Kidney tubule cell (primary cell): ENCODE measurements at regions not wholly inside any gene's neighbourhood (a gene's known extent, or its start where the extent isn't known, plus 50 kb on each side); places are given as distances from the start of the nearest gene placed in this dataset.
"Not testable (repeated sequence)": the region's sequence is repeated elsewhere in the genome, so short reads cannot be mapped to it uniquely, and the experiment has no call there.

ENCODE experiments used
- DNase-seq: peaks from one replicate; pipeline ENCODE4 v3.0.0-alpha.2; 2018; ENCODE audit warnings: low spot score

DNA sequence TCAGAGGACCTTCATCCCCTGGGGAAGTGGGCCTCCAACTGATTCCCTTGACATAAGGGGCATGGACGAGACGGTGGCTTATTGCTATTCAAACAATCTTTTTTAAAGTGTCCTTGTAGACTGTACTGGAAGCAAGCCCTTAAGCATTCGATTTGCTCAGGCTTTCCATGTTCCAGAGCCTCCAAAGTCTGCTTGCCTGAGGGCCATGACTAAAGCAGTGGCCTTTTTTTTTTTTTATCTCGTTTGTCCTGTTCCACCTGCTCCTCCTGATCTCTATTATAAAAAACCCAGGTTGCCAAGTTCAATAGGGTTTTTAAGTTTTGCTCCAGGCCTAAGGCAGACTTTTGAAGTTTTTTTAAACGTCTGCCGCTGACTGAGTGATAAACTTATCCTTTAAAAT is 103.7 kb upstream of the AADAT start:
- DNase-seq, result no peak

DNA sequence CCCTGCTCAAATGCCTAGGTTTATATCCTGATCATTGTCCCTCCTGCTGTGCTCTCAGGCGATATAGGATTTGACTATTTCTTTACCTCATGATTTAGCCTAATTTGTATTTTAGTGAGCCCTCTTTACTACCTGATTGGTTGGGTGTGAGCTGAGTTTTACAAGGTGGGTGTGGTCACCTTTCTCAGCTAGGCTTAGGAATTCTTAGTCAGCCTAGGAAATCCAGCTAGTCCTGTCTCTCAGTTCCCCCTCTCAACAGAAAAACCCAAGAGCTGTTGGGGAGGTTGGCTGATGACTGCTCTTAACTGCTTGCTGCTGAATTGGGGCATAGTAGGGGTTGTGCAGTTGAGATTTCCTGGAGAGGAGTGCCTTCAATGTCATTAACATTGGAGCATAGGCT is 100.5 kb upstream of the AADAT start:
- DNase-seq, result no peak

DNA sequence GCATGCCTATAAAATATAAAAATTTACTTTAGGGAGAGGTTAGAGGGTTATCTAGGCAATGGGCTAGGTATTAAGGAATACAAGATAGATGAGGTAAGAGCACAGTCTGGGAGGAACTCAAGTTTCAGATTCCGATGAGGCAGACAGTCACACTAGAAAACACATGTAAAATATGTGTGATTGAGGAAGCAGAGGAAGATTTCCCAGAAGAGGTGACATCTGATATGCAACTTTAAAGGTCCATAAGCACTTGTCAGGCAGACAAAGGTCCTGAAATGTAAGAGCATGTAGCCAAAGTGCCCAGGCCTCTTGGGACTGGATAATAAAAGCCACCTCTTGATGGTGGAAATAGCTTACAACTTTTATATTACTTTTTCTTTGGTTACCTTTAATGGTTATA is 81.1 kb upstream of the AADAT start:
- no peak for DNase-seq

DNA sequence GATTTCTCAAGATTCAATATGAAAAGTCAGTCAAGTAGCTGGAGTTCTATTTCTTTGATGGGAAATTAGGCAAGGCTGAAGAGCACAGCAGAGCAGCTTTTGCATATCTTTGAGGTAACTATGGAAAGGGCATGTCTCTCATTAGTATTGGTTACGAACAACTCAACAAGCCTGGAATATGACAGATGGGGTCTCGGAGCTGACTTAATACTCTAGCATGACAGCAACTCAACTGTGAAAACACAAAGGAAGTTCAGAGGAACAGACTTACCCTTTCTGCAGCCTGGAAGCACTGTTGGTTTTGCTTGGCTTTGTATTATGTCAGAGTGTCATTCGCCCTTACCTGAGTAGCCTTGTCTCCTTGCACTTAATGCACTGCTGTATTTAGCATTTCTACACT is 79.9 kb upstream of the AADAT start:
- no peak for DNase-seq

DNA sequence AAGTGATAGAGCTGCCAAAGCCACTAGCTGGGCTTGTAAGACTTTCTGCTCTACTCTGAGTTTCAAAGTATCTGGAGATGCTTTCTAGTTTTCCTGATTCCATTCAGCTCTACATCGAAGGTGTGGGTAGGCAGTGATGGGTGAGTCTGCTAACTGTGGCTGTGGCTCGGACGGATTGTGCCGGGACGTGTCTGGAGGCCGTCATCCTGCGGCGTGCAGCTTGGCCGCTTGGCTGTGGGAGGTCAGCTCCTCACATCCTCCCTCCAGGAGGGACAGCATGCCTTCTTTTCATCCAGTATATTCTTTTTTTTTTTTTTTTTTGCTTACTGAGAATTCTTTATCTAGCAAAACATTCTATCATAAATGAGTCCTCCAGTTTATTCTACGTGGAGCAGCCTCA is 77.9 kb upstream of the AADAT start:
- DNase-seq, result no peak

DNA sequence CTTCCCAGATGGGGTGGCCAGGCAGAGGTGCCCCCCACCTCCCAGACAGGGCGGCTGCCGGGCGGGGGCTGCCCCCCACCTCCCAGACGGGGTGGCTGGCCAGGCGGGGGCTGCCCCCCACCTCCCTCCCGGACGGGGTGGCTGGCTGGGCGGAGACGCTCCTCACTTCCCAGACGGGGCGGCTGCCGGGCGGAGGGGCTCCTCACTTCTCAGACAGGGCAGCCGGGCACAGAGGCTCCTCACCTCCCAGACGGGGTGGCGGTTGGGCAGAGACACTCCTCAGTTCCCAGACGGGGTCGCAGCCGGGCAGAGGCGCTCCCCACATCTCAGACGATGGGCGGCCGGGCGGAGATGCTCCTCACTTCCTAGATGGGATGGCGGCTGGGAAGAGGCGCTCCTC is 76.4 kb upstream of the AADAT start:
- not testable (repeated sequence) for DNase-seq

- DNase-seq, result no peak
Observed at GRCh38 chr4:170162416-170162815, 72.7 kb upstream of the AADAT start.

GRCh38 chr4:170157670-170158069 is 67.9 kb upstream of the AADAT start:
- DNase-seq, result no peak

DNA sequence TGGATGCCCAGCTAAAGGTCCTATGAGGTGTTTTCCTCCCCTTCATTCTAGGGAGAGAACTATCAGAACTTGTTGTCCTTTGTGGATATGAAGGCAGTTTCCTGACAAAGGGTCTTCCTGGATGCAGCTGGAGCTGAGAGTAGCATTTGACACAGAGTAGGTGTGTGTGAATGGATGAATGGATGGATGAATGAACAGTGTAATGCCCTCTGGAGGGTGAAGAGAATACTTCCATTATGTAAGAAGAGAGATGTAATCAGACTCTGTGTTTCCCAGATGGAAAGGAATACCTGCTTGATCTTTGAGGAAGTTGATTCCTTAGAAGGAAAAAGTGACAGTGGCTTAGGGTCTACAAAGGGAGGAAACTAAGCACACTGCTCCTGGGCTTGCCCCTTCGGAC is 55.4 kb upstream of the AADAT start:
- no peak for DNase-seq

- DNase-seq, result peak; percentile 3
Observed at GRCh38 chr4:170139764-170140163, 50.0 kb upstream of the AADAT start.
